WI38 (cell line): ENCODE measurements at regions not wholly inside any gene's neighbourhood (a gene's known extent, or its start where the extent isn't known, plus 50 kb on each side); places are given as distances from the start of the nearest gene placed in this dataset.

Experiments
- H3K4me3 ChIP-seq: 2 replicates; pipeline ENCODE4 v1.5.1; 2011; ENCODE audit warnings: low read depth, mild to moderate bottlenecking, control low read depth, low read length
- TF ChIP-seq, protein P1 (sequence below): IDR thresholded peaks from 2 replicates; pipeline ENCODE4 v1.5.1; 2012; ENCODE audit warnings: low read depth, mild to moderate bottlenecking, control low read depth, low read length

- H3K4me3 ChIP-seq = no peak overlapping the region
- TF ChIP-seq, protein P1, sequence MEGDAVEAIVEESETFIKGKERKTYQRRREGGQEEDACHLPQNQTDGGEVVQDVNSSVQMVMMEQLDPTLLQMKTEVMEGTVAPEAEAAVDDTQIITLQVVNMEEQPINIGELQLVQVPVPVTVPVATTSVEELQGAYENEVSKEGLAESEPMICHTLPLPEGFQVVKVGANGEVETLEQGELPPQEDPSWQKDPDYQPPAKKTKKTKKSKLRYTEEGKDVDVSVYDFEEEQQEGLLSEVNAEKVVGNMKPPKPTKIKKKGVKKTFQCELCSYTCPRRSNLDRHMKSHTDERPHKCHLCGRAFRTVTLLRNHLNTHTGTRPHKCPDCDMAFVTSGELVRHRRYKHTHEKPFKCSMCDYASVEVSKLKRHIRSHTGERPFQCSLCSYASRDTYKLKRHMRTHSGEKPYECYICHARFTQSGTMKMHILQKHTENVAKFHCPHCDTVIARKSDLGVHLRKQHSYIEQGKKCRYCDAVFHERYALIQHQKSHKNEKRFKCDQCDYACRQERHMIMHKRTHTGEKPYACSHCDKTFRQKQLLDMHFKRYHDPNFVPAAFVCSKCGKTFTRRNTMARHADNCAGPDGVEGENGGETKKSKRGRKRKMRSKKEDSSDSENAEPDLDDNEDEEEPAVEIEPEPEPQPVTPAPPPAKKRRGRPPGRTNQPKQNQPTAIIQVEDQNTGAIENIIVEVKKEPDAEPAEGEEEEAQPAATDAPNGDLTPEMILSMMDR = no peak
Measured at GRCh38 chr6:28741363-28741762, 182.4 kb downstream of the TRIM27 start.

DNA sequence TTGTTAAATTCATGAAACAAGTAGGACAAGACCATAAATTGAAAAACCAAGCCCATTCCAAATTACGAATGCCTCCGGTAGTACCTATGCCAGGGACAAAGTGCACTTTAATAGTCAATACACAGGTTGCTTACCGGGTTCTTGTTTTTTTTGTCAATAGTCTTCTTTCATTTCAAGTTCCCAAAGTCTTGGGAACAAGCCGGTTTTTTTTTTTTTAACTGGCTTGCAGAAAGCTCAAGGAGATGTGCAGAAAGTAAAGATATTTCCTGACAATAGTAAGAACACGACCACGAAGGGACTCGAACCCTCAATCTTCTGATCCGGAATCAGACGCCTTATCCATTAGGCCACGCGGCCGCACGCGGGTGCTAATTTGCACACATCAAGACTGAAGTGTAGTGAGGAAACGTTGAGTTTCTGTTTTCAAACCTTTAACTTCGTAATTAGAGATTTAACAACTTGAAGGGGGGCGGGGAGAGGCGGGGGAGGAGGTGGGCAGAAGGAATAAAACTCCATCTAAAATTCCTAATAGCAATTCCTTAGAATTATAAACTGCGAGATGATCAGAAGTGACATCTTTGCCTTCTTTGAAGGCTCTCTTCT is 181.0 kb downstream of the TRIM27 start:
- TF ChIP-seq, protein P1 = no peak
- H3K4me3 ChIP-seq = peak overlapping the region; percentile 24; the same call in 1 of the 2 replicates

GRCh38 chr6:28743271-28743789 is 180.5 kb downstream of the TRIM27 start:
- TF ChIP-seq, protein P1 = no peak
- H3K4me3 ChIP-seq = peak overlapping the region; percentile 24; the same call in 1 of the 2 replicates

GRCh38 chr6:28747083-28747630 is 176.6 kb downstream of the TRIM27 start:
- H3K4me3 ChIP-seq = peak overlapping the region; percentile 28
- TF ChIP-seq, protein P1 = no peak

DNA sequence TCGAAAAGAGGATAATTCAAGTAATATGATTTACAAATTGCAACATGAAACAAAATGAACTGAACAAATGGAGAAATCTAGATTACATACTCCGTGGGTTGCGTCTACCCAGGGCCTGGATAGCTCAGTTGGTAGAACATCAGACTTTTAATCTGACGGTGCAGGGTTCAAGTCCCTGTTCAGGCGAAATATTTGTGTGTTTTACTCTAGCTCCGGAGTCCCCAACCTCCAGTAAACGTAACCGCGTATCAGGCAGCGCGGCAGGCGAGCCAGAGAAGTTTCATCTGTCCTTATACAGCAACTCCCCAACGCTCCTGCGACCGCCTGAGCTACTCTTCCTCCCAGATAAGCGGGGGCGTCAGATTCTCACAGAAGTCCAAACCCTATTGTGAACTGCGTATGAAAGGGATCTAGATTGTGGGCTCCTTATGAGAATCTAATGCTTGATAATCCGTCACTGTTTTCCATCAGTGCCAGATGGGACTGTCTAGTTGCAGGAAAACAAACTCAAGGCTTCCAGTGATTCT is 176.1 kb downstream of the TRIM27 start:
- peak overlapping the region; percentile 28; the same call in 1 of the 2 replicates for H3K4me3 ChIP-seq
- TF ChIP-seq, protein P1 = no peak

GRCh38 chr6:28748192-28748591 is 175.6 kb downstream of the TRIM27 start:
- TF ChIP-seq, protein P1 = no peak
- H3K4me3 ChIP-seq = no peak overlapping the region

DNA sequence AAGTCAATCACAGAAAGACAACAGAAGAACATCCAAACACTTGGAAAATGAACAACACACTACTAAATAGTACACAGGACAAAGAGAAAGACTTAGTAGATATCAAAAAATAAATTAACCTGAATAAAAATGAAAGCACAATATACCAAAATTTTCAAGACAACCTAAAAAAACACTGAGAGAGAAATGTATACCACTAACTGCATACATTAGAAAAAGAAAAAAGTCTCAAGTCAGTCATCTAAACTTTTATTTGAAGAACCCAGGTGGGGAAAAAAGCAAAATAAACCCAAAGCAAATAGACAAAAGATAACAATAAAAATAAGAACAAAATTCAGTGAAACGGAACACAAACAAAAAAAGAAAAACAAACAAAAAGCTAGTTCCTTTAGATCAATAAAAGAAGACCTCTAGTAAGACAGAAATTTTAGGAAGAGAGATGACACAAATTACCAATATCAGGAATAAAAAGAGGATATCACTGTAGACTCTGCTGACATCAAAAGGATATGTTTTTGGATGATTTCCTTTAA is 172.8 kb downstream of the TRIM27 start:
- no peak overlapping the region for H3K4me3 ChIP-seq
- TF ChIP-seq, protein P1 = no peak
